GM19468 (cell line): ENCODE measurements at regions not wholly inside any gene's neighbourhood (a gene's known extent, or its start where the extent isn't known, plus 50 kb on each side); places are given as distances from the start of the nearest gene placed in this dataset.
"Not testable (repeated sequence)": the region's sequence is repeated elsewhere in the genome, so short reads cannot be mapped to it uniquely, and the experiment has no call there.

ENCODE experiments used
- ATAC-seq: cut with Tn5 transposase; IDR thresholded peaks from one replicate; pipeline ENCODE4 v1.9.1; 2021; ENCODE audit warnings: mild to moderate bottlenecking, moderate library complexity, moderate number of reproducible peaks; ENCODE audit not compliant: unreplicated experiment; ENCODE audit errors: extremely low read depth

GRCh38 chr2:2503864-2504418 is 172.9 kb upstream of the MYT1L start:
- ATAC-seq, result no peak

- no peak for ATAC-seq
These were observed 171.1 kb upstream of the MYT1L start for GRCh38 chr2:2502201-2502549.

- ATAC-seq, result no peak
These were observed 170.6 kb upstream of the MYT1L start for GRCh38 chr2:2501454-2502200.

- no peak for ATAC-seq
These were observed 164.5 kb upstream of the MYT1L start for GRCh38 chr2:2495606-2496005.

GRCh38 chr2:2493496-2493895 is 162.4 kb upstream of the MYT1L start:
- no peak for ATAC-seq

- ATAC-seq, result no peak
These were observed 161.7 kb upstream of the MYT1L start for GRCh38 chr2:2492800-2493199.

GRCh38 chr2:2491964-2492363 is 160.9 kb upstream of the MYT1L start:
- ATAC-seq, result no peak

- no peak for ATAC-seq
These were observed 153.2 kb upstream of the MYT1L start for GRCh38 chr2:2484301-2484700.

GRCh38 chr2:2482851-2483250 is 151.8 kb upstream of the MYT1L start:
- ATAC-seq, result no peak

GRCh38 chr2:2472881-2473280 is 141.8 kb upstream of the MYT1L start:
- no peak for ATAC-seq

- ATAC-seq, result no peak
These were observed 141.0 kb upstream of the MYT1L start for GRCh38 chr2:2472044-2472443.

GRCh38 chr2:2466534-2466933 is 135.5 kb upstream of the MYT1L start:
- ATAC-seq, result no peak

GRCh38 chr2:2464643-2465042 is 133.6 kb upstream of the MYT1L start:
- no peak for ATAC-seq

- no peak for ATAC-seq
These were observed 133.0 kb upstream of the MYT1L start for GRCh38 chr2:2464094-2464493.

- ATAC-seq, result no peak
These were observed 125.6 kb upstream of the MYT1L start for GRCh38 chr2:2456721-2457120.

GRCh38 chr2:2455151-2455550 is 124.1 kb upstream of the MYT1L start:
- no peak for ATAC-seq

GRCh38 chr2:2452961-2453360 is 121.9 kb upstream of the MYT1L start:
- ATAC-seq, result no peak

GRCh38 chr2:2451275-2451674 is 120.2 kb upstream of the MYT1L start:
- ATAC-seq, result not testable (repeated sequence)

GRCh38 chr2:2448178-2448577 is 117.1 kb upstream of the MYT1L start:
- ATAC-seq, result no peak

- no peak for ATAC-seq
These were observed 91.5 kb upstream of the MYT1L start for GRCh38 chr2:2422621-2423020.

- no peak for ATAC-seq
These were observed 82.5 kb upstream of the MYT1L start for GRCh38 chr2:2413525-2413924.

- no peak for ATAC-seq
These were observed 79.9 kb upstream of the MYT1L start for GRCh38 chr2:2410987-2411386.
